ENCODE measurements at regions not wholly inside any gene's neighbourhood (a gene's known extent, or its start where the extent isn't known, plus 50 kb on each side); places are given as distances from the start of the nearest gene placed in this dataset.

GRCh38 chr16:86823888-86824671 is 245.7 kb downstream of the FOXL1 start:
- no peak for TF ChIP-seq GATA3 (IDR thresholded peaks at IDR 0.05; ENCODE audit: low read depth, low read length)
- no peak for TF ChIP-seq GATA2 (IDR thresholded peaks at IDR 0.05; ENCODE audit: low read depth, low read length)

GRCh38 chr16:86824751-86825296 is 246.5 kb downstream of the FOXL1 start:
- TF ChIP-seq GATA3 (IDR thresholded peaks at IDR 0.05; ENCODE audit: low read depth, low read length) (no peak), GATA2 (IDR thresholded peaks at IDR 0.05; ENCODE audit: low read depth, low read length) (no peak)

- TF ChIP-seq GATA3 (IDR thresholded peaks at IDR 0.05; ENCODE audit: low read depth, low read length) (no peak), GATA2 (IDR thresholded peaks at IDR 0.05; ENCODE audit: low read depth, low read length) (no peak)
Observed at GRCh38 chr16:86825631-86826030, 247.3 kb downstream of the FOXL1 start.

- TF ChIP-seq GATA3 (IDR thresholded peaks at IDR 0.05; ENCODE audit: low read depth, low read length) (no peak), GATA2 (IDR thresholded peaks at IDR 0.05; ENCODE audit: low read depth, low read length) (no peak)
Observed at GRCh38 chr16:86826941-86827340, 248.6 kb downstream of the FOXL1 start.

GRCh38 chr16:86827521-86827920 is 249.2 kb downstream of the FOXL1 start:
- TF ChIP-seq GATA2 (IDR thresholded peaks at IDR 0.05; ENCODE audit: low read depth, low read length) (no peak), GATA3 (IDR thresholded peaks at IDR 0.05; ENCODE audit: low read depth, low read length) (no peak)

- no peak for TF ChIP-seq GATA3 (IDR thresholded peaks at IDR 0.05; ENCODE audit: low read depth, low read length)
- no peak for TF ChIP-seq GATA2 (IDR thresholded peaks at IDR 0.05; ENCODE audit: low read depth, low read length)
Observed at GRCh38 chr16:86828202-86828601, 249.9 kb downstream of the FOXL1 start.

- no peak for TF ChIP-seq GATA3 (IDR thresholded peaks at IDR 0.05; ENCODE audit: low read depth, low read length)
- no peak for TF ChIP-seq GATA2 (IDR thresholded peaks at IDR 0.05; ENCODE audit: low read depth, low read length)
Observed at GRCh38 chr16:86828653-86829052, 250.3 kb downstream of the FOXL1 start.

GRCh38 chr16:86831366-86831765 is 253.0 kb downstream of the FOXL1 start:
- TF ChIP-seq GATA3 (IDR thresholded peaks at IDR 0.05; ENCODE audit: low read depth, low read length) (no peak), GATA2 (IDR thresholded peaks at IDR 0.05; ENCODE audit: low read depth, low read length) (no peak)

GRCh38 chr16:86833136-86833535 is 254.8 kb downstream of the FOXL1 start:
- TF ChIP-seq GATA2 (IDR thresholded peaks at IDR 0.05; ENCODE audit: low read depth, low read length): no peak
- no peak for TF ChIP-seq GATA3 (IDR thresholded peaks at IDR 0.05; ENCODE audit: low read depth, low read length)

- TF ChIP-seq GATA3 (IDR thresholded peaks at IDR 0.05; ENCODE audit: low read depth, low read length): no peak
- no peak for TF ChIP-seq GATA2 (IDR thresholded peaks at IDR 0.05; ENCODE audit: low read depth, low read length)
Observed at GRCh38 chr16:86834451-86835035, 256.2 kb downstream of the FOXL1 start.

- TF ChIP-seq GATA3 (IDR thresholded peaks at IDR 0.05; ENCODE audit: low read depth, low read length) (no peak), GATA2 (IDR thresholded peaks at IDR 0.05; ENCODE audit: low read depth, low read length) (no peak)
Observed at GRCh38 chr16:86835982-86836381, 257.6 kb downstream of the FOXL1 start.

GRCh38 chr16:86836503-86837129 is 258.3 kb downstream of the FOXL1 start:
- TF ChIP-seq GATA3 (IDR thresholded peaks at IDR 0.05; ENCODE audit: low read depth, low read length) (no peak), GATA2 (IDR thresholded peaks at IDR 0.05; ENCODE audit: low read depth, low read length) (no peak)

GRCh38 chr16:86843812-86844211 is 265.5 kb downstream of the FOXL1 start:
- no peak for TF ChIP-seq GATA2 (IDR thresholded peaks at IDR 0.05; ENCODE audit: low read depth, low read length)
- TF ChIP-seq GATA3 (IDR thresholded peaks at IDR 0.05; ENCODE audit: low read depth, low read length): no peak

- TF ChIP-seq GATA2 (IDR thresholded peaks at IDR 0.05; ENCODE audit: low read depth, low read length): no peak
- TF ChIP-seq GATA3 (IDR thresholded peaks at IDR 0.05; ENCODE audit: low read depth, low read length): no peak
Observed at GRCh38 chr16:86844695-86845094, 266.3 kb downstream of the FOXL1 start.
